ENCODE measurements at regions not wholly inside any gene's neighbourhood (a gene's known extent, or its start where the extent isn't known, plus 50 kb on each side); places are given as distances from the start of the nearest gene placed in this dataset.

GRCh38 chr2:192534072-192534471 is 339.3 kb upstream of the TMEFF2 start:
- Histone ChIP-seq H3K4me1 (ENCODE audit: control insufficient read depth, insufficient read depth, low read length) (no peaks in the 10 kb centered on the region), H3K79me2 (ENCODE audit: control insufficient read depth, insufficient read depth, low read length) (no peaks in the 10 kb centered on the region), H3K9ac (ENCODE audit: control insufficient read depth, insufficient read depth, low read length) (no peak overlapping the region), H4K20me1 (ENCODE audit: control insufficient read depth, insufficient read depth) (no peaks in the 10 kb centered on the region), H3K27me3 (replicated peaks in 1 of 2; ENCODE audit: control insufficient read depth in 2 of 2, insufficient read depth in 2 of 2, low read length in 1 of 2) (no peaks in the 10 kb centered on the region), H3K36me3 (ENCODE audit: control insufficient read depth in 2 of 2, insufficient read depth in 2 of 2, low read length in 1 of 2) (no peaks in the 10 kb centered on the region), H2AFZ (ENCODE audit: control insufficient read depth, low read depth, low read length) (no peak overlapping the region), H3K4me2 (ENCODE audit: control insufficient read depth, insufficient read depth) (no peak overlapping the region), H3K4me3 (no peak overlapping the region), H3K27ac (ENCODE audit: control insufficient read depth, insufficient read depth) (no peak overlapping the region), H3K9me3 (replicated peaks; ENCODE audit: control insufficient read depth, insufficient read depth, low read length) (no peaks in the 10 kb centered on the region)
- in situ Hi-C loops (cut with MboI) (no loop called here), intact Hi-C loops (cut with micrococcal nuclease; ENCODE audit: unreplicated experiment) (no loop called here)
- BruUV-seq (replicated peaks) = no TSS peak
- 62% methylated on average over 3 of the region's 3 CpGs for WGBS (ENCODE audit: insufficient coverage, insufficient replicate concordance, low lambda C conversion rate, missing lambda C conversion rate)
- FAIRE-seq = no peak
- no peak for ATAC-seq
- SMC1A ChIA-PET (ENCODE audit: uncharacterized antibody, unreplicated experiment) = interaction anchor here (1.2 kb wide), 1 partner anchor 69 kb away, joined by 3 read pairs; no protein-coding TSS in a partner anchor
- RAD21 ChIA-PET (ENCODE audit: unreplicated experiment) = no interaction called here
- CTCF ChIA-PET = no interaction called here
- POLR2A ChIA-PET = no interaction called here
- no peak for DNase-seq (ENCODE audit: low read depth, low spot score)
- TF ChIP-seq WRNIP1 (IDR thresholded peaks at IDR 0.05; ENCODE audit: borderline replicate concordance, low read depth, low read length) (no peak), HDAC6 (IDR thresholded peaks at IDR 0.05; ENCODE audit: unreplicated experiment) (no peak), GATAD2B (conservative IDR thresholded peaks at IDR 0.05; ENCODE audit: low read depth) (no peak), ZNF24 (IDR thresholded peaks at IDR 0.05) (no peak), KLF5 (IDR thresholded peaks at IDR 0.05; ENCODE audit: partially characterized antibody) (no peak), BHLHE40 (IDR thresholded peaks at IDR 0.05; ENCODE audit: borderline replicate concordance in 1 of 2, low read depth in 2 of 2, low read length in 1 of 2) (no peak), SMC3 (IDR thresholded peaks at IDR 0.05; ENCODE audit: borderline replicate concordance, low read length) (no peak), ZZZ3 (IDR thresholded peaks at IDR 0.05; ENCODE audit: control insufficient read depth, insufficient read length, low read depth) (no peak), RBBP5 (conservative IDR thresholded peaks at IDR 0.05) (no peak), USF1 (IDR thresholded peaks at IDR 0.05; ENCODE audit: borderline replicate concordance, extremely low read length, insufficient read depth, low read depth, low read length) (no peak), KAT2A (conservative IDR thresholded peaks at IDR 0.05; ENCODE audit: control insufficient read depth, low read depth, low read length) (no peak), ZNF592 (IDR thresholded peaks at IDR 0.05) (no peak), SPI1 (IDR thresholded peaks at IDR 0.05; ENCODE audit: borderline replicate concordance, insufficient read depth, low read depth, low read length) (no peak), E2F4 (IDR thresholded peaks at IDR 0.05; ENCODE audit: low read depth, low read length) (no peak), NFYB (IDR thresholded peaks at IDR 0.05; ENCODE audit: insufficient read depth, low read depth, low read length) (no peak), RAD51 (IDR thresholded peaks at IDR 0.05) (no peak), SRF (IDR thresholded peaks at IDR 0.05; ENCODE audit: low read depth in 2 of 2, low read length in 2 of 2) (no peak)

Data from GM12878 (cell line).